WI38 (cell line): ENCODE measurements at regions not wholly inside any gene's neighbourhood (a gene's known extent, or its start where the extent isn't known, plus 50 kb on each side); places are given as distances from the start of the nearest gene placed in this dataset.
A peak's percentile ranks its signal among the peaks of the same experiment; 100 is the strongest.
"Not testable (repeated sequence)": the region's sequence is repeated elsewhere in the genome, so short reads cannot be mapped to it uniquely, and the experiment has no call there.

Experiments used
- H3K4me3 ChIP-seq: 2 replicates; pipeline ENCODE4 v1.5.1; 2011; ENCODE audit warnings: low read depth, mild to moderate bottlenecking, control low read depth, low read length
- TF ChIP-seq, protein P1 (sequence below): IDR thresholded peaks from 2 replicates; pipeline ENCODE4 v1.5.1; 2012; ENCODE audit warnings: low read depth, mild to moderate bottlenecking, control low read depth, low read length

- no peak overlapping the region for H3K4me3 ChIP-seq
- TF ChIP-seq, protein P1, sequence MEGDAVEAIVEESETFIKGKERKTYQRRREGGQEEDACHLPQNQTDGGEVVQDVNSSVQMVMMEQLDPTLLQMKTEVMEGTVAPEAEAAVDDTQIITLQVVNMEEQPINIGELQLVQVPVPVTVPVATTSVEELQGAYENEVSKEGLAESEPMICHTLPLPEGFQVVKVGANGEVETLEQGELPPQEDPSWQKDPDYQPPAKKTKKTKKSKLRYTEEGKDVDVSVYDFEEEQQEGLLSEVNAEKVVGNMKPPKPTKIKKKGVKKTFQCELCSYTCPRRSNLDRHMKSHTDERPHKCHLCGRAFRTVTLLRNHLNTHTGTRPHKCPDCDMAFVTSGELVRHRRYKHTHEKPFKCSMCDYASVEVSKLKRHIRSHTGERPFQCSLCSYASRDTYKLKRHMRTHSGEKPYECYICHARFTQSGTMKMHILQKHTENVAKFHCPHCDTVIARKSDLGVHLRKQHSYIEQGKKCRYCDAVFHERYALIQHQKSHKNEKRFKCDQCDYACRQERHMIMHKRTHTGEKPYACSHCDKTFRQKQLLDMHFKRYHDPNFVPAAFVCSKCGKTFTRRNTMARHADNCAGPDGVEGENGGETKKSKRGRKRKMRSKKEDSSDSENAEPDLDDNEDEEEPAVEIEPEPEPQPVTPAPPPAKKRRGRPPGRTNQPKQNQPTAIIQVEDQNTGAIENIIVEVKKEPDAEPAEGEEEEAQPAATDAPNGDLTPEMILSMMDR, result no peak
These were observed 181.6 kb downstream of the FCRL5 start for GRCh38 chr1:157370698-157371097.

DNA sequence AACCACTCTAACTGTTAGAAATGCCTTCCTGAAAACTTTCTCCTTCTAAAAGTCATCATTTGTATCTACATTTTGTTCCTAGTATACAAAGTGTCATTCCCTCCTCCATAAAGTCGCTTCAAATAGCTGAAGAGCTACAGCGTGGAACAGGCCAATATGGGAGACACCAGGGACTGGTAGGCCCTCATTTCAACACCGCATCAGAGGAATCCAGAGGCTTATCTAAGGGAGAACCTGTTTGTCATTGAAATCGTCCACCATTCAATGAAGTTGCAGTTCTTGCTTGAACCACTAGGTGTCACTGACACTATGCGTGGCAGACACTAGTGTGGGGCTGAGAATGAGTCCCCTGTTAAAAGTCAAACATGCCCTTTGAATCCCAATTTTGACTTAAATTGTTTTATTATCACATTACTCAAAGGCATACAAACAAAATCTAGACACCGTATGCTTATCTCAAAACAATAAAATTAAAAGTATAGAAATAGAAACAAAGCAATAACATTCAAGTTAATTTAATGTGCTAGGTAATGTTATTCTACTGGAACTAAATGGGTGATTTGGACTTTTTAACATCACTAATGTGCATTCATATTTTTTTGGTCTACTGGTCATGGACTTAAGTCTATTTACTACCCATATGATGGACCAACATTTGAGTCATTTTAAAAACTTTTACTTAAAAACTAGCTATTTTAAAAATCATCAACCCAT lies 182.3 kb downstream of the FCRL5 start:
- TF ChIP-seq, protein P1, result peak; percentile 86
- H3K4me3 ChIP-seq, result no peak overlapping the region

- H3K4me3 ChIP-seq, result not testable (repeated sequence)
These were observed 183.4 kb downstream of the FCRL5 start for GRCh38 chr1:157368941-157369340.

- TF ChIP-seq, protein P1, result no peak
- H3K4me3 ChIP-seq, result no peak overlapping the region
These were observed 184.0 kb downstream of the FCRL5 start for GRCh38 chr1:157368363-157368762.

- H3K4me3 ChIP-seq, result no peak overlapping the region
- TF ChIP-seq, protein P1, result no peak
These were observed 184.4 kb downstream of the FCRL5 start for GRCh38 chr1:157367870-157368269.

DNA sequence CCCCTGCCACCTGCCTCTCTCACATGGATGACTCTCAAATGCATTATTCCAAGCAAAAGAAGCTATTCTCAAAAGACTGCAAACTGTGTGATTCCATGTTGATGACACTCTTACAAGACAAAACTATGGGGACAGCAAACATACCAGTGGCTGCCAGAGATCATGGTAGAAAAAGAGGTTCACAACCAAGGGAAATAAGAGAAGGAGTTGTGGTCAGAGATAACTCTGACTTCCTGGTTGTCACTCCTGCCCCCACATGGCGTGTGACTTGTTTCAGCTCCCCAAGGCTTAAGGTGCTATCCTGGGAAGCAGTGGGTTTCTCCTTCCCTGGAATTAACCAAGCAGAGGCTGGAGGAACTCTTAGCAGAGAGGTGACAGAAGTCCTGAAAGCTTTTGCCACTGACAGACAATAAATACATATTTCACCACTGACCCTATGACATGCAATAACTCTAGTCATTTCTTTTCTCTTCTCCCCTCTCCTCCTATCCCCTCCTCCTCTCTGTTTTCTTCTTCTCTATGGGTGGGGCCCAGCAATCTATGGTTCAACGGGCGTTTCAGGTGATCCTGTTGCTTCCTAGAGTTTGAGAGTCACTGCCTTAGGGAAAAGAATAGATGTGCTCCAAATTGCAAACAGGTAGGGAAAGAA lies 185.1 kb downstream of the FCRL5 start:
- no peak overlapping the region for H3K4me3 ChIP-seq

DNA sequence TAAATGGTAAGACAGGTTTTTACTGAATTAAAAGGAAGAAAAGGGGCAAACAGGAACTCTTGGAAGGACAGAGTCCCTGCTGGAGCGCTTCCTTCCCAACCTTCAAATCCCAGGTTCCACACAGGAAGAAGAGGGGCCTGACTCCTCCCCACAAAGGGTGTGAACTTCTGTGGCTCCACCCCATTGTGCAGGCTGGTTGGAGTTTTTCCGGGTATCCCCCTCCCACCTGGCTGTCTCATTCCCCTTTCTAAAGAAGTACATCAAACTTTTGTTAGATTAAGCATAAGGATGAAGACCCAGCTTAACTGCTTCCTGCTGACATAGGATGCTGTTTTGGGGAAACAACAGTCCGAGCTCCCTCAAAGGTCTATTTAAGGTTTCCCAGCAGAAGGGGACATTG lies 187.7 kb downstream of the FCRL5 start:
- TF ChIP-seq, protein P1, result no peak

More for the DNA sequence above, 185.1 kb downstream of the FCRL5 start:
- TF ChIP-seq, protein P1, result no peak

GRCh38 chr1:157363660-157364140 lies 188.6 kb downstream of the FCRL5 start:
- TF ChIP-seq, protein P1, result peak; percentile 66
- H3K4me3 ChIP-seq, result no peak overlapping the region

More for the DNA sequence above, 187.7 kb downstream of the FCRL5 start:
- no peak overlapping the region for H3K4me3 ChIP-seq
